ENCODE measurements at regions not wholly inside any gene's neighbourhood (a gene's known extent, or its start where the extent isn't known, plus 50 kb on each side); places are given as distances from the start of the nearest gene placed in this dataset.
"Not testable (repeated sequence)": the region's sequence is repeated elsewhere in the genome, so short reads cannot be mapped to it uniquely, and the experiment has no call there.

DNA sequence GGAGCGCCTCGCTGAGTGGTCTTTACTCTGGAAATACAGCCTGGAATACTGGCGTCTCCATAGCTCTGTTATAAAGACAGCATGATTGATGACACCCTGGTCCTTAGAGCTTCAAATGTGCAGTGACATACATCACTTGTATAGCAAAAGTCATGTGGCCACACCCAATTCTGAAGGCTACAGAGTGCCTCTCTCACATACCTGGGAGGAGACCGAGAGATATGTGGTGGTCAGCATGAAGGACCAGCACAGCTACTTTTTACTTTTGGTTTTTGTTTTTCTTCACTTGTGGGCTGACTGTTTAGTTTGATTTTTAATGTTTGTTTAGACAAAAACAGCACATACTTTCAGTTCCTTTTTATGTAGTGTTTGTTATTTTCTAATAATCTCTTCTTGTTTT is 938.5 kb upstream of the SOX11 start:
- no peak for DNase-seq

DNA sequence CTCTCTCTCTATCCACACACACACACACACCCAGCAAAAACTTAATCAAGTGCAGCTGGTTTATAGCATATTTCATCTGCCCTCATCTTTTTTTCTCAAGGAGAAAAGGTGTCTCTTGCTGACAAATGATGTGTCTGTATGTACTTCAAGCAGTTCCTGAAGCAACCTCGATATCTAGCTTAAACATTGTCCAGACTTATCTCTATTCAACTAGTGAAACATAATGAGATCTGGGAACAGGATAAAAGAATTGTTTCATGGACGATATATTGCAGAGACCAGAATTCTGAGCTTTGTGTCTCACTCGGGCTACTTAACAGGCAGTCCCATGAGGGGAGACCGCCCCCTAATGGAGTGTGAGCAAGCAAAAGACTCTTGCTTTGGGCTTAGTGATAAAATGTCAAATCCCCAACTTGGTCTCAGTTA is 929.2 kb upstream of the SOX11 start:
- DNase-seq: peak; percentile 45 to 49

DNA sequence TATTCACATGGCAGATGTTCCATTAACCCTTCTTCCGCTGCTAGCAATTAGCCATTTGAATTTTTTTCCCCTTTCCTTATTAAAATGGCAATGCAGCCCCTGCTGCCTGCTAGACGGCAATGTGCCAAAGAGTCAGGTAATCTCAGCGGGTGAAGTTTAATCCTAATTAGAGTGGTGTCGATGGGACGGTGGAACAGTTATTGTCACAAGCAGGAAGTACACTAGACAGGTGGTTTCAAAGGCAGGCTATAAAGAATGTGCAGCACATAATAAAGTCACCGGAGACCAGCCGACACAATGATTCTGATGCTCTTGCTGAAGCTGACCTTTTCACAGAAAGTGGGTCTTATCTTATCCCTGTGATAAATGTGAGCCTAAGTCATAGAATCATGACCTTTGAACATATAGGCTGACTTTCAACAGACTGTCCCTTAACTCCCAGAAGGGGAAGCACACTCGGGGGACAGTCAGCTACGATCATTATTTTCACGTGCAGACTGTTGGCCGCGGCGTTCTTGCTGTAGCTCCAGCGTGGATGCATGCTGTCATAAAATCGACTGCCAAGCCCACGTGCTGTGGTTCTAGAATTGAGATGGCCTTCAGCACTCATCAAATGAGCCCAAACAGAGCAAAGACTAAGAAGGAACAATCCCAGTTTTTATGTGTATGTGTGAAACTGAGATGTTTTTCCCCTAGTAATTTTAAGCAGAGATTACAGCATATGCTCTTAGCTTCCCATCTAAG is 926.2 kb upstream of the SOX11 start:
- DNase-seq: no peak

DNA sequence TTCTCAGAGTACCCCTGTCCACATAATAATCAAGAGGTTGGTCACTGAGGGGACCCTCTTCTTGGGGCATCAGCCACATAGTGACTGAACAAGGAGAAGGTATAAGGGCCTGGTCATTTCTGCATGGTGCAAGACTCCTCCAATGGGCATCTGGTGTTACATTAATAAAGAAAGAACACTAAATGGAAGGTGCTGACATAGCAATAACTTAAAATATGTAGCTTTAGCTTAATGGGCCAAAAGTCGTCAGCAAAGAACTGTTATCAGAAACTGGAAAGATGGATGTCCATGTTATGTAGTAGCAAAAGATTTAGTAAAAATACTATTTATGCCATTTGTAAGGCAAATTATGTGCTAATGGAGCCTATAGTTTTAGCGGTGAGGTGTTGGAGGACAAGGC is 916.5 kb upstream of the SOX11 start:
- no peak for DNase-seq

DNA sequence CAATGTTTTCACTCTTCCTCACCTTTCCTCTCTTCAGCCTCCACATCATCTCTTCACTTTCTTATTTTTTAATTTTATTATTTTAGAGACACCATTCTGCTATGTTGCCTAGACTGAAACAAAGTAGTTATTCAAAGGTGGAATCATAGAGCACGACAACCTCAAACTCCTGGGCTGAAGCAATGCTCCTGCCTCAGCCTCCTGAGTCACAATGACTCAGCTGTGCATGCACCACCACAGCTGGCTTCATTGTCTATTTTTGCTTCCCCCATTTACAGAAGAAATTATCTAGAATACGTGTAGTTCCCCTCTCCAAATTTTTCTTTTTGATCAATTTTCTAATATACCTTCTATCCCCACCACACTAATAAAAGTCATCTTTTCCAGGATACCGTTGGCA is 911.5 kb upstream of the SOX11 start:
- no peak for DNase-seq

DNA sequence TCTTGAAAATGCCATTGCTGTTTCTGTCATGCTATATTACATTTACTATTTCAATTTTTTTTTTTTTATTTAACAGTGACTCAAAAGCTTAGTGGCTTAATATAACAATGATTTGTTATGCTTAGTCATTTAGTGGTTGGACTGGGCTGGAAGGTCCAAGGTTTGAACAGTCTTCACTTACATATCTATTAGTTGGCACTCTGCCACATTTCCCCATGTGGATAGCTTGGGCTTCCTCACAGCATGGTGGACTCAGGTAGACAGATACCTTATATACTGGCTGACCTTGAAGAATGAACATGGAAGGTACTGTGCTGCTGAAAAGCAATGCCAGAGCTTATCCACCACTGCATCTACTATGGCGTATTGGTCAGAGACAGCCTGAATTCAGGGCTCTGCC is 909.5 kb upstream of the SOX11 start:
- no peak for DNase-seq

DNA sequence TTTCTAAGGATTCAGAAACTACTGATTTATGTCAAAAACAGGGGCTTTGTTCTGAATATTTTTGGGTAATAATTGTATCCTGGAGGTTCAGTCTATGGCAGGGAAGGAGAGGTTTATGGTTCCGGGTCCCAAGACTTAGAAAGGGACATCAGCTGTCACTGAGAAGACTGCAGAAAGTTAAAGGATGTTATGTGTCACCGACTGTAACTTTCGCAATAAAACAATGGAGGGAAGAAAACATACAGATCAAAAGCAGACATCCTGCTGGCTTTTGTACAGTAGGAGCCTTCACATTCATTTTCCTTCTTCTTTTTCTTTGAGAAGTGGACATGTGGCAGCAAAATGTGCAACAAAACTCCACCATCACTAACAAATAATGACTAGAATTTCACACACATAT is 900.7 kb upstream of the SOX11 start:
- DNase-seq: no peak

DNA sequence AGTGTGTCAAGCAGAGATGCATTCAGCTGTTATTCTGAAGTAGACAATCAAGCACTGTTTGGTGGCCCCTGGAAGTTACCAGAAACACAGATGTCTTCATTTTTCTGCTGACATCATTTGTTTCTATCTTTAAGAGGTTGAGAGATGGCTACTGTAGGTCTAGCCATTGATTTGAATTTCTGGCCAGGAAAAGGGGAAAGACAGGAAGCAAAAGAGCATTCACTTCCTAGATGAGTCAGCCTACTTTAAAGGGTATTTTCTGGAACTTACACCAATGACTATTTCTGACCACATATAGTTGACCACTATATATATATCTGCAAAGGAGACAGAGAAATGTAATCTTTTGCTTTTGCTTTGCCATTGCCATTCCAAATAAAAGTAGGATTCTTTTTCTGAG is 900.1 kb upstream of the SOX11 start:
- DNase-seq: no peak

DNA sequence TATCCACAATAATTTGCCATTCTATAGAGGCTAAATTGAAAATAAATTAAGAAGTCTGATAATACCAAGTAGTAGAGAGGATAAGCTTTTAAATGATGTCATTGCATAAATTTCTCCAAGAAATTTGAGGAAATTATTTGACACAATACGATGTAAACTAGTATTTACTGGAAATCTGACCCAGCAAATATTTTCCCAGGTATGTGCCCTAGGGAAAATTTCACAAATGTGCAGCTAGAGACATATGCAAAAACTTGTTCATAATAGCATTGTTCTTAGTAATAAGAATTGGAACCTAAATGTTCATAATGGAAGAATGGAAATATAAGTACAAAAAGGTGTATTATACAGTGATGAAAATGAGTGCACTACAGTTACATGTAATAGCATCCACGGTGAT is 888.8 kb upstream of the SOX11 start:
- no peak for DNase-seq

DNA sequence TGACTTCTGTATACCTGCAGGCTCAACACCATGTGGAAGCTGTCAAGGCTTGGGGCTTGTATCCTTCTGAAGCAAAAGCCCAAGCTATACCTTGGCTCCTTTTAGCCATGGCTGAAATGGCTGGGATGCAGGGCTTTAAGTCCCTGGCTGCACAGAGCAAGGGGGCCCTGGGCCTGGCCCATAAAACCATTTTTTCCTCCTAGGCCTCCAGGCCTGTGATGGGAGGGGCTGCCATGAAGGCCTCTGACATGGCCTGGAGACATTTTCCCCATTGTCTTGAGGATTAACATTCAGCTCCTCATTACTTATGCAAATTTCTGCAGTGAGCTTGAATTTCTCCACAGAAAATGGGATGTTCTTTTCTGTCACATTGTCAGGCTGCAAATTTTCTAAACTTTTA is 878.0 kb upstream of the SOX11 start:
- DNase-seq: not testable (repeated sequence)

DNA sequence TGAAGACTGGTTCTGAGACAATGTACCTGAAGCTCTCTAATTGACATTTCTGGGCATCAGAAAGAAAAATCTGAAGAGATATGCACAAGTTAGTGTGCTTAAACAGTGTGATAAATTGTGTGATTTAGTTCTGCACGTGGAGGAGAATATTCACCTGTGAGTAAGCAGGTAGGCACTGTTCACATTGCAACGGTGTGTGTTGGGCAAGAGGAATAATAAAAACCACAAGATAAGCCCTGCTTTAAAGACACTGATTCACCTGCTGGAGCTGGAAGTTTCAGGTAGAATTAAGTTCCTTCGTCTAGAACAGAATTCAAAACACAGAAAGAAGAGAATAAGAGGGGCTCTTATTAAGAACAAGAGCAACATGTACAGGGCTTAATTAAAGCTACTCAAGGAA is 864.3 kb upstream of the SOX11 start:
- no peak for DNase-seq

DNA sequence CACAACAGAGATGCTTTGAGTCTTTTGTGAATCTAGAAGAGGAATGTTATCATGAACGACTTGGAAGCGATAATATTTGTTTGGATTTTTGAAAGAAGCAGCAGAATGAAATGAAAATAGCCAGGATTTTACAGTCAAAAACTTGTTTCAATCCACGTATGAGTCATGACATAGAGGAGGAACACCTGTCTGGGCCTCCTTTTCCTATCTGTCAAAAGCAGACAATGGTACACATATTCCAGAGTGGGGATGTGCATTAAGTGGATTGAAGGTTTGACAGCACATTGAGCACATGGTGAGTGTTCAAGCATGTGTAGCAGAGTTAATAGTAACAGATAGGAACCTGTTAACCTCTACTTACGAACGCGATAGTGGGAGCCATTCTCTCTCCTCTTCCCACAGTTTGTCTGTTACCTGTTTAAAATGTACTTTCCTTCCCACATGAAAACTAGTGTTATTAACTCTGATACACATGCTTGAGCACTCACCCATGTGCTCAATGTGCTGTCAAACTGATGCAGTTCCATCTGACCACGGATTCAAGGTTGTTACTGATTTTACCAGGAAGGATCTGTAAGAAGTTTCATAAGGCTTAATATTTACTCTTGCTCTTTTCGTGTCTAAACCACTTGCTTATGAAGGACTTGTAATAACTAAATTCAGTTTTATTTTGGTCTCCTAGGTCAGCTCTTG is 863.4 kb upstream of the SOX11 start:
- no peak for DNase-seq

DNA sequence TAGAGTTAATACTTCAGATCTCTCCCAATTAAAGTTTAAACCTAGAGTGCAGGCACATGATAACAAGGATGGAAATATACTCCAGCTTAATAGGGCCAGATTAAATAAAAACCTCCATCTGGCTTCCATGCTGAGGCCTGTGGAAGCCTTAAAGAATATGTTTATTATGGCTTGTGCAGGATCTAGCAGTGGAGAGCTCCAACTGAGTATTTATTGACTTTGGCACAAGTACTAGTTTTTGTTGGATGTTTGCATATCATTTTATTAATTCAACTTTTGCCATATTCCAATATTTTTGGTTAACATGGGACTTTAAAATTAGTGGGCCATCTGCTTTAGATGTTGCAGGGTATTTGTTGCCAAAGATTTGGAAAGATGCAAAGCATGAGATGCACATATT is 860.4 kb upstream of the SOX11 start:
- DNase-seq: no peak

DNA sequence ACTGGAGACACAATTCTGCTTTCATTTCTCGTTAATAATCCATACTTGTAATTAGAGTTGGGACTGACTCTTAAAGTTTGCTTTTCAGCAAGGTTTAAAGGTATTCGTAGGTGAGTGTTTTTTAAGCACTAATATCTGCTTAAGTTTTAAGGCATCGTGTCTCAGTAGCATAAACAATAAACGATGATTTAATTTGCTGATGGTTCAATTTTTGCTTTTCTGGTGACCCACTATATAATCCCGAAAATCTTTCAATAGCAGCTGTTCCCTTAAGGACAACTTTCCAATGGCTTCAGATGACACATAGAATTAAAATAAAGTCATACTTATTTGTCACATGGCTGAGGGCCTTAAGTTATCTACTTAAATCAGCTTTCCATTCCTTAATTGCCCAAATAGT is 859.5 kb upstream of the SOX11 start:
- no peak for DNase-seq

DNA sequence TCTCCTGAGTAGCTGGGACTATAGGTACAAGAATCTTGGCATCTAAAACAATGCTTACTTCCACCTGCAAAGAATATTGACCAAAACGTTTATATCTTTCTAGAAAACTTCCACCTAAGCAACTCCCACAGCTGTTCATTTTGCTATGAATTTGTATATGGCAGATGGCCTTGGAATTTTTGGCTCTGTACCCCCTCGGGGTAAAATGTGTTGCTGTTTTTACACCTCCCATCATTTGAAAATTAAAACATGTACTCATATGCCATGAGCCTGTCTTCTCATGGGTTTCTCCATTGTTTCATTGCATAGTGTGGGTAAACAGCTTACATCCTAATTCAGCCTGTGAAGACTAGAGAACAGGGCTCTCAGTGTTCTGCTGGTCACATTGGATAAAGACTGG is 853.6 kb upstream of the SOX11 start:
- DNase-seq: no peak

DNA sequence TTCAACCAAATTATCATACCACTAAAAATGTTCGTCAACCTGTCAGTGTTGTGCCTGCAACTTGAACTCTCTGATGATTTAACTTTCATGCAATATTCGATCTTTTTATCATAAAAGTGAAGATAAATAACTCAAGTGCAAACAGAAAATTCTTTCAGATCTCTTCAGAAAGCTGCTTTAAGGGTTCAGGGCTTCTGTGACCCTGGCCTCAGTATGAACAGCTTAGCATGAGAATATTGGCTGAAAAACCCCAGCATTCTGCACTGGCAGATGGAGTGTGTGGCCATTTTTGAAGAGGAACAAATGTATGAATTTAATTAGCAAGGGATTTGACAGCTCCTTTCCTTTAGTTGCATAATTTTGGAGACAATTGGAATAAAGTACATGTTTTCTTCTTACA is 851.4 kb upstream of the SOX11 start:
- DNase-seq: no peak

DNA sequence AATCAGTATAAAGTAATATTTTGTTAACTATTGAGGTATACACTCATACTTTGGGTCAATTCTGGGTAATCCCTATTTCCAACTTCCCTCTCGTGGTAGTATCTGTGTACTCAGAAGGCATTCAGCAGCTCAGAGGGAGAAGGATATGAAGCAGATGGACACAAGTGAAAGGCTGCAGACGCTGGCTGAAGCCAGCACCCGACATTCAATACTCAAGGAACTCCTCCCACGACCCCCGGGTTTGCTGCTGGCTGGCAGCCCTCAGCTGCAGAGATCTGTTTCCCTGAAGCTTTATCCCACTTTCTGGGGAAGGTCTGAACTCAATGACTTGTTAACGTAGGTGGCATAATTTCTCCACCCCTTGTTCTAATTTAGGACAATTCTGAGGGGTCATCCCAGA is 847.3 kb upstream of the SOX11 start:
- no peak for DNase-seq

DNA sequence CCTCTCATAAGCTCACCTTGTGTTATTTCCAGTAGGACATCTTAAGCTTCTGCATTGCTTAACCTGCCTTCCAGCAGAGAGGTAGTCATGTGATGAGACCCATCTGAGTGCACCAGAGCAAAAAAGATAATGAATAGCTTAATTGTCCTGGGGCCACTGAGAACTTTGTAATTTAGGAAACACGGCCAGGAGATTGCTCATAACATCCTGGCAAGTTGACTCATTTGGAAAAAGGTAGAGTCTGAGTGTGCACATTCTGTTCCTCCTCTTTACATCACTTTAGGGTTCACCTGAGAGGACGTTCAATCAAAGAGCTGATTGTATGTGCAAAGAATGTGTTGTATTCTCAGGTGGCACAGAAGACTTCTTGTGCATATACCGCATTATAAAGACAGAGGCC is 830.2 kb upstream of the SOX11 start:
- no peak for DNase-seq

DNA sequence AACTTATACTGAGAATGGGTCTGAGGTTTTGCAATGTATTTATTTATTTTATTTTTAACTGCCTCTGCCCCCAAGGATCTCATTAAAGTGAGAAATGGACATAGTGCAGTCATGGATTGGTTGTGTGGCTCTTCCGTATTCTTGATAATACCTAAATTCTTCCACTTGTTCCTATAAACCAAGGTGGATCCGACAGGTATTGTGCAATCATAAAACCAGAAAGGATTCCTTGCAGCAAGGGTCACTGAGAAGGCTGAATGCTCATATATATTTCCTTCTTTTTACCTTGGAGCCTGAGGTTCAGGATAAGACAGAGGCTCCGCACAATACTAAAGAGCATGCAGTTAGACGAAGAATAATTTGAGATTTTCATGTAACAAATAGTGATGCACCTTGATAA is 826.0 kb upstream of the SOX11 start:
- DNase-seq: no peak

DNA sequence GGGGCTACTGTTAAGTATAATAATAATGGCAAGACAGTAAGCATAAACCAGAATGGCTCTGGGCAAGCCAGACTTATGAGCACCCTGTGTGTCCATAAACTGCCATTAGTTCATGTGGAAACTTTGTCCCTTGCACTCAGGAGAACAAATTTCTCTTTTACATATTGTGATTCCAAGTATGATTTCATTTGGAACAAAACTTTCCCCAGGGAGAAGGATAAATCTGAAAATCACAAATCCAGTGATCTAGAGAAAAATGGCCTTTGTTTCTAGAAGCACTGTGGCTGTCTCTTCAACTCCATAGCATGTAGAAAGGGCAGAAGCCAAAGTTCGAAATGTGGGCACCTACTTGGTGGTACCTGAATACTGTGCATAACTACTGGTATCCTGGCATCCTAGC is 823.7 kb upstream of the SOX11 start:
- no peak for DNase-seq

DNA sequence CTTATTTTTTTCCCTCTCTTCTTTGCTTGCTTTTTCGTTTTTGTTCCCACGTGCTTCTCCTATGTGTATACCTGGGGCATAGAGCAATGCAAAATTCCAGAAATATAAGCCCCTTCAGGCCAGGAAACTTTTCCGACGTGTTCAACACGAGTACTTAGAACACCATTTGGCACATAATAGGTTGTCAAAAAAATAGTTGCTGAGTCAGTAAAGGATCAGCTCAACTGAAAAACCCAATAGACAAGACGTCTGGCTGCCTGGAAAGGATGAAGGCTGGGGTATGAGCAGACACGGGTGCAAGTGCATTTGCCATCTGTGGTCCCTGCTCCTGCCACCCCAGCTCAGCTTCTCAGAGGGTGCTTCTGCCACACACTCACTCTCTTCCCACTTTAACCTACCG is 823.0 kb upstream of the SOX11 start:
- DNase-seq: no peak

DNA sequence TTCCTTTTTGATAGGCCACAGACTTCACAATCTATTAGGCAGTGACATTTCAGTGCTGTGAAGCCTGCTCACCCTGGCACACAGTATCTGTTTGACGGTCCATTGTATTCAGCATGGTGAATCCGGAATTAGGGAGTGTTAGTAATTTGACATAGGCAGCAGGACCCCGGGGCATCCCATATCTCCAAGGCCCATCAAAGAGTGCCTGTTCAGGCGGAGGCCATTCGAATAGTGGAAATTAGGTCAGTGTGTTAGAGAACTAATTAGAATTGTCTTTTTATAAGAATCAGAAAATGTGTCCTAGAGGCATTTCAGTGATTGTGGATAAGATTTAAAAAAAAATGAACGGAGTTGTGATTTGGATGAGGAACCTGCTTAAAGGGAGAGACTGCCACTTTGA is 818.8 kb upstream of the SOX11 start:
- no peak for DNase-seq

DNA sequence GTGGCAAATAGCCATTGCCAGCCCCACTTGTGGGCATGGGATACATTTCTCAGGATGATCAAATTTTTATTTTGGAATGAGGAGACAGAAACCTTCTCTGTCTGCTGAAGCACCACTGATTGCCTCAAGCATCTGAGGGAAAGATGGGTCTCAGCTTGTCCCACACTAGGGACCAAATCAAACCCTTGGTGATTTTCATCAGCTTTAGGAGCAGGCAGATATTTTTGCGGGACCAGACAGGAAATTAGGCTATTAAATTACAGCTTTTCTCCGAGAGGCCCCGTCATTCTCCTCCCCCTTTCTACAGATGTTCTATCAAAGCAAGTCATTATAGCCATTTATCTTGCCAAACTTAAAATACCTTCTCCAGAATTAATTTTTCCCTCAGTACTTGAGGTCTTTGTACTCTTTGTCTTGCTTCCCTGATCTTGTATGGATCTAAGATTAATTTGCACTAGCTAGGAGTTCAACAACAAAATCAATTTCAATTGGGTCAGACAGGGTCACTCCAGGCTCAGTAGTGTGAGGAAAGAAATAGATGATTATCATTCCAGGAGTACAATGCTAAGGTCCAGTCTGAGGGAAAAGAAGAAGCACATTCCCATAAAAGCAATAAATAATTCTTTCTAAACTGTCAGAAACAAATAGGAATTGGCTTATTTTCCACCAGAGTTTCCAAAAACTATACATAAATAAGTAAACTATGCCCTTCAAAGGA is 818.1 kb upstream of the SOX11 start:
- DNase-seq: no peak

DNA sequence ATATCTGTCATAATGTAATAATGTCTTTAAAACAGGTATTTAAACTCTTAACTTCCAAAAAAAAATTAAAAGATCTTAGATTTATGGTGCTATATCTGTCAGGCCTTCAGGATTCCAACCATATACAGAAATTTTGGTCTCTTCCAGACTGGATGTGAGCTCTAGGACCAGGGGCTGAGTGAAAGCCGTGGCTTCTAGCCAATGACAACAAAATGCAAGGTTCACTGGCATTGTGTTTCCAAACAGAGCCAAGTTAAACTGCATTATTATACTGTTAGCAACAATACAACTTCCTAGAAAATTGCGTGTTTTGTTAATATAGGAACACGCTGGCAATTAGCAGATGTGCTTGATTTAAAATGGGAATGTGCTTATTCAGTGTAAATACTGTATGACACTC is 809.8 kb upstream of the SOX11 start:
- no peak for DNase-seq

Measured in Kasumi-1 (cell line).